H1 (cell line): ENCODE measurements at regions not wholly inside any gene's neighbourhood (a gene's known extent, or its start where the extent isn't known, plus 50 kb on each side); places are given as distances from the start of the nearest gene placed in this dataset.

Experiments used
- CTCF ChIA-PET: fragments of 300-600 bp; sonication (Branson Sonifier 250); formaldehyde crosslinking; loops from one replicate; lab custom pipeline; 2021; ENCODE audit not compliant: partially characterized antibody; lab: Charles Lee
- POLR2A ChIA-PET: fragments of 300-600 bp; sonication (Branson Sonifier 250); formaldehyde crosslinking; loops from one replicate; lab custom pipeline; 2021; ENCODE audit warnings: inconsistent platforms; ENCODE audit not compliant: partially characterized antibody; lab: Charles Lee
- DNase-seq, 2 experiments: peaks; one replicate each; pipeline versions ENCODE4 v3.0.0 to v3.0.0-alpha.2; 2010 to 2022; ENCODE audit warnings: low spot score in 2 of 2, low read depth in 1 of 2, mixed read lengths in 1 of 2
- FAIRE-seq: peaks from 2 replicates; lab custom pipeline; 2011; peaks lifted over from hg19 to GRCh38; lab: Jason Lieb, UNC
- H2AFZ ChIP-seq: 2 replicates; pipeline ENCODE4 v1.8.1; 2012; ENCODE audit warnings: low read length, inconsistent platforms
- H2AK5ac ChIP-seq: 2 replicates; pipeline ENCODE4 v1.6.1; 2013; ENCODE audit warnings: low read depth, low read length
- H2BK120ac ChIP-seq: replicated peaks from 2 replicates; pipeline ENCODE3; 2013; ENCODE audit warnings: low read depth, low read length, inconsistent platforms
- H2BK12ac ChIP-seq: 2 replicates; pipeline ENCODE4 v1.6.1; 2013; ENCODE audit warnings: low read depth, low read length
- H2BK15ac ChIP-seq: 2 replicates; pipeline ENCODE4 v1.6.1; 2013; ENCODE audit warnings: low read length
- H2BK20ac ChIP-seq: 2 replicates; pipeline ENCODE4 v1.6.1; 2013; ENCODE audit warnings: low read length
- H2BK5ac ChIP-seq: 2 replicates; pipeline ENCODE4 v1.6.1; 2013; ENCODE audit warnings: low read depth, low read length
- H3K14ac ChIP-seq: 2 replicates; pipeline ENCODE4 v1.6.1; 2013; ENCODE audit warnings: inconsistent platforms; ENCODE audit not compliant: insufficient read length
- H3K18ac ChIP-seq: 2 replicates; pipeline ENCODE4 v1.6.1; 2013; ENCODE audit warnings: low read length; ENCODE audit errors: extremely low read depth
- H3K23ac ChIP-seq: 2 replicates; pipeline ENCODE4 v1.6.1; 2013; ENCODE audit warnings: inconsistent platforms; ENCODE audit not compliant: insufficient read length
- H3K23me2 ChIP-seq: 2 replicates; pipeline ENCODE4 v1.6.1; 2013; ENCODE audit warnings: low read depth, low read length
- H3K27ac ChIP-seq: 2 replicates; pipeline ENCODE4 v1.6.1; 2011; ENCODE audit warnings: low read depth, low read length, inconsistent platforms
- H3K27me3 ChIP-seq, 4 experiments: replicated peaks in 1 of 4; 1 replicate in 1 of 4; 2 replicates in 3 of 4; pipeline versions ENCODE4 v1.6.1 to v1.8.1; 2011 to 2013; ENCODE audit warnings: low read length in 3 of 4, mild to moderate bottlenecking in 3 of 4, inconsistent platforms in 2 of 4, mixed read lengths in 2 of 4, moderate library complexity in 1 of 4; ENCODE audit not compliant: control insufficient read depth in 3 of 4, insufficient read depth in 3 of 4; ENCODE audit errors: extremely low read depth in 1 of 4
- H3K36me3 ChIP-seq, 4 experiments: 2 replicates each; pipeline versions ENCODE4 v1.6.1 to v1.8.1; 2011 to 2013; ENCODE audit warnings: mild to moderate bottlenecking in 4 of 4, low read length in 3 of 4, moderate library complexity in 2 of 4, control low read depth in 1 of 4, inconsistent platforms in 1 of 4; ENCODE audit not compliant: insufficient read depth in 4 of 4, control insufficient read depth in 2 of 4
- H3K4ac ChIP-seq: replicated peaks from 2 replicates; pipeline ENCODE3; 2013; ENCODE audit warnings: low read length, low read depth, mixed read lengths, inconsistent platforms; ENCODE audit not compliant: insufficient read length
- H3K4me1 ChIP-seq, 4 experiments: replicated peaks in 1 of 4; 1 replicate in 1 of 4; 2 replicates in 3 of 4; pipeline versions ENCODE4 v1.6.1 to v1.8.1; 2011 to 2013; ENCODE audit warnings: low read length in 3 of 4, inconsistent platforms in 2 of 4, mixed read lengths in 1 of 4; ENCODE audit not compliant: insufficient read depth in 4 of 4, control insufficient read depth in 3 of 4
- H3K4me2 ChIP-seq, 2 experiments: 2 replicates each; pipeline versions ENCODE4 v1.6.1 to v1.8.1; 2011 to 2013; ENCODE audit warnings: low read depth in 2 of 2, low read length in 2 of 2, control low read depth in 1 of 2, inconsistent platforms in 1 of 2, mild to moderate bottlenecking in 1 of 2; ENCODE audit not compliant: insufficient read depth in 1 of 2
- H3K4me3 ChIP-seq, 4 experiments: fragments of 200-600, 300-600 bp in 1 of 4; sonication (generic), shearing (Covaris generic), sonication (Bioruptor Twin) in 1 of 4; 2 replicates each; pipeline versions ENCODE4 v1.5.1 to v1.8.1; 2011 to 2016; ENCODE audit warnings: low read length in 4 of 4, low read depth in 3 of 4, control low read depth in 2 of 4, inconsistent platforms in 2 of 4, mild to moderate bottlenecking in 2 of 4, mixed read lengths in 1 of 4, moderate library complexity in 1 of 4; ENCODE audit not compliant: insufficient read depth in 2 of 4; ENCODE audit errors: extremely low read depth in 1 of 4
- H3K56ac ChIP-seq: replicated peaks from 2 replicates; pipeline ENCODE3; 2013; ENCODE audit warnings: low read depth, mild to moderate bottlenecking, mixed read lengths, low read length, inconsistent platforms; ENCODE audit not compliant: insufficient read length
- H3K79me1 ChIP-seq: 2 replicates; pipeline ENCODE4 v1.6.1; 2013; ENCODE audit warnings: low read depth, low read length, control low read depth
- H3K79me2 ChIP-seq, 2 experiments: 2 replicates each; pipeline versions ENCODE4 v1.6.1 to v1.8.1; 2012 to 2013; ENCODE audit warnings: low read length in 2 of 2, mild to moderate bottlenecking in 2 of 2, inconsistent platforms in 1 of 2; ENCODE audit not compliant: insufficient read depth in 2 of 2, control insufficient read depth in 1 of 2
- H3K9ac ChIP-seq, 4 experiments: replicated peaks in 1 of 4; 1 replicate in 1 of 4; 2 replicates in 3 of 4; pipeline versions ENCODE4 v1.6.1 to v1.8.1; 2011 to 2013; ENCODE audit warnings: low read depth in 3 of 4, low read length in 3 of 4, control low read depth in 2 of 4, mild to moderate bottlenecking in 2 of 4, moderate library complexity in 2 of 4, inconsistent platforms in 1 of 4; ENCODE audit errors: extremely low read depth in 1 of 4
- H3K9me3 ChIP-seq, 2 experiments: 2 replicates each; pipeline versions ENCODE4 v1.6.1 to v1.8.1; 2012 to 2013; ENCODE audit warnings: mild to moderate bottlenecking in 2 of 2, moderate library complexity in 2 of 2, control low read depth in 1 of 2, inconsistent platforms in 1 of 2, low read depth in 1 of 2, low read length in 1 of 2, mixed read lengths in 1 of 2; ENCODE audit not compliant: insufficient read depth in 2 of 2
- H4K20me1 ChIP-seq, 2 experiments: replicated peaks in 1 of 2; 2 replicates each; pipeline versions ENCODE3 to v1.8.1; 2011 to 2013; ENCODE audit warnings: inconsistent platforms in 2 of 2, low read length in 2 of 2, mild to moderate bottlenecking in 1 of 2; ENCODE audit not compliant: insufficient read depth in 2 of 2, control insufficient read depth in 1 of 2
- H4K5ac ChIP-seq: 2 replicates; pipeline ENCODE4 v1.6.1; 2013; ENCODE audit warnings: low read length, low read depth, mixed read lengths, inconsistent platforms; ENCODE audit not compliant: insufficient read length
- H4K8ac ChIP-seq: 2 replicates; pipeline ENCODE4 v1.8.0; 2013; ENCODE audit warnings: mild to moderate bottlenecking, moderate library complexity, low read length, inconsistent platforms; ENCODE audit not compliant: insufficient read depth; ENCODE audit errors: extremely low read depth
- H4K91ac ChIP-seq: replicated peaks from 2 replicates; pipeline ENCODE3; 2013; ENCODE audit warnings: low read length, mixed read lengths, inconsistent platforms; ENCODE audit not compliant: insufficient read length
- SRF ChIP-seq: IDR thresholded peaks from 2 replicates; pipeline ENCODE4 v1.6.1; 2011; ENCODE audit warnings: mild to moderate bottlenecking, low read depth, low read length, moderate library complexity
- YY1 ChIP-seq: IDR thresholded peaks from 2 replicates; pipeline ENCODE4 v1.6.1; 2011; ENCODE audit warnings: low read depth, mild to moderate bottlenecking, low read length
- WGBS, 2 experiments: shearing (Covaris generic) in 1 of 2; methylation state at CpG; one replicate each; pipeline versions ENCODE4 v1.1.6 to v1.1.7; 2013 to 2015; ENCODE audit warnings: low lambda C conversion rate in 2 of 2, mixed read lengths in 2 of 2, inconsistent platforms in 1 of 2, low coverage in 1 of 2, missing lambda C conversion rate in 1 of 2; ENCODE audit not compliant: insufficient replicate concordance in 2 of 2, insufficient coverage in 1 of 2, insufficient read length in 1 of 2; ENCODE audit errors: extremely low coverage in 1 of 2, missing lambda C conversion rate in 1 of 2; 5-methylcytosine and 5-hydroxymethylcytosine counted together

DNA sequence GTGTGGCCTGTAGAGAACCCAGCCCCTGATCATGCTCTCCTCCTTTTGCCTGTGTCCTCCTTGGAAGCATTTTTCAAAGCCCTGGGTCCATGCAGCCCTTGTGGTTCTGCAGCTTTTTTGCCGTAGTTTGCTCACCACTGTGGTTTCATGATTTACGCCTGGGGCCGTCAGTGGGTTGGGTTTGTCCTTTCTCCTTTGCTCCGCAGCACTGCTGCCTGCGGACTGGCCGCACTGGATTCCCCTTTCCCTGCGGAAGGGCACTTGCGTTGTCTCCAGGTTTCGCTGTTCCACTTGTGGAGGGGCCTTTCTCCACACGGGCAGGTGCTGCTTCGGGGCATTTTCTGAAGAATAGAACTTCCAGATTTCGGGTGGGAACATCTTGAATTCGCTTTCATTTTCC, 1260.9 kb downstream of the BRD1 start:
- Histone ChIP-seq H3K23ac (no peak overlapping the region), H3K9me3 (peaks cover 4 to 10% of the 10 kb centered on the region in 2 experiments), H2BK15ac (no peak overlapping the region), H3K18ac (no peak overlapping the region), H4K5ac (no peak overlapping the region), H3K4me2 (no peak overlapping the region), H2BK120ac (no peak overlapping the region), H4K8ac (no peak overlapping the region; the same call in none of the 2 replicates), H3K4me3 (no peak overlapping the region), H3K4me1 (no peaks in the 10 kb centered on the region), H3K79me2 (no peaks in the 10 kb centered on the region; a peak in 1 of 4 replicates), H2AK5ac (no peak overlapping the region), H2BK20ac (no peak overlapping the region), H3K14ac (no peak overlapping the region), H4K91ac (no peak overlapping the region), H3K79me1 (no peaks in the 10 kb centered on the region; the same call in 1 of the 2 replicates), H3K9ac (no peak overlapping the region), H3K56ac (no peak overlapping the region), H2BK12ac (no peak overlapping the region), H4K20me1 (peaks cover 0 to 16% of the 10 kb centered on the region in 2 experiments), H3K36me3 (no peaks in the 10 kb centered on the region; a peak in 1 of 8 replicates), H3K23me2 (peaks cover 7% of the 10 kb centered on the region; the same call in 1 of the 2 replicates), H2AFZ (no peak overlapping the region), H3K4ac (no peak overlapping the region), H2BK5ac (no peak overlapping the region), H3K27ac (no peak overlapping the region), H3K27me3 (no peaks in the 10 kb centered on the region)
- CTCF ChIA-PET: interaction anchor here (3.9 kb wide), 1 partner anchor 11 kb away, joined by 17 read pairs; no protein-coding TSS in a partner anchor
- FAIRE-seq (no peak), DNase-seq (no peak)
- TF ChIP-seq YY1: no peak
- no peak for TF ChIP-seq SRF
- POLR2A ChIA-PET: no interaction called here
- 91% methylated on average over 13 of the region's 13 CpGs; no CpG with 5 or more reads in 1 of the 2 experiments for WGBS, 2 experiments
